Ishikawa (cell line): ENCODE measurements at regions not wholly inside any gene's neighbourhood (a gene's known extent, or its start where the extent isn't known, plus 50 kb on each side); places are given as distances from the start of the nearest gene placed in this dataset.

ENCODE experiments used
- CREB1 ChIP-seq: IDR thresholded peaks from 2 replicates; pipeline ENCODE4 v1.6.1; 2012; ENCODE audit warnings: low read depth
- RAD21 ChIP-seq: IDR thresholded peaks from 2 replicates; pipeline ENCODE4 v1.6.1; 2012; ENCODE audit warnings: low read depth
- TAF1 ChIP-seq: IDR thresholded peaks from 2 replicates; pipeline ENCODE4 v1.6.1; 2012; ENCODE audit warnings: low read depth, mild to moderate bottlenecking
- YY1 ChIP-seq: IDR thresholded peaks from 2 replicates; pipeline ENCODE4 v1.6.1; 2012; ENCODE audit warnings: low read depth
- TF ChIP-seq, protein P1 (sequence below): IDR thresholded peaks from 2 replicates; pipeline ENCODE4 v1.6.1; 2012
- TF ChIP-seq, protein P2 (sequence below): IDR thresholded peaks from 2 replicates; pipeline ENCODE4 v1.6.1; 2012

GRCh38 chr6:115690854-115691253 is 369.8 kb downstream of the FRK start:
- TF ChIP-seq, protein P1, sequence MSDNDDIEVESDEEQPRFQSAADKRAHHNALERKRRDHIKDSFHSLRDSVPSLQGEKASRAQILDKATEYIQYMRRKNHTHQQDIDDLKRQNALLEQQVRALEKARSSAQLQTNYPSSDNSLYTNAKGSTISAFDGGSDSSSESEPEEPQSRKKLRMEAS: no peak
- no peak for TF ChIP-seq CREB1
- TF ChIP-seq RAD21: no peak
- no peak for TF ChIP-seq YY1
- TF ChIP-seq TAF1: no peak
- TF ChIP-seq, protein P2, sequence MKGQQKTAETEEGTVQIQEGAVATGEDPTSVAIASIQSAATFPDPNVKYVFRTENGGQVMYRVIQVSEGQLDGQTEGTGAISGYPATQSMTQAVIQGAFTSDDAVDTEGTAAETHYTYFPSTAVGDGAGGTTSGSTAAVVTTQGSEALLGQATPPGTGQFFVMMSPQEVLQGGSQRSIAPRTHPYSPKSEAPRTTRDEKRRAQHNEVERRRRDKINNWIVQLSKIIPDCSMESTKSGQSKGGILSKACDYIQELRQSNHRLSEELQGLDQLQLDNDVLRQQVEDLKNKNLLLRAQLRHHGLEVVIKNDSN: no peak
